SK-MEL-5 (cell line): ENCODE measurements at regions not wholly inside any gene's neighbourhood (a gene's known extent, or its start where the extent isn't known, plus 50 kb on each side); places are given as distances from the start of the nearest gene placed in this dataset.

Experiments
- DNase-seq: peaks from one replicate; pipeline ENCODE4 v3.0.0-alpha.2; 2016; ENCODE audit warnings: low read depth, low spot score
- in situ Hi-C: cut with HindIII; loops from 2 replicates; pipeline ENCODE4 v1.10.0; 2016; ENCODE audit warnings: low sequenced_read_pairs, high pct_unique_total_duplicates, low pct_unique_long_range_greater_than_20kb

GRCh38 chr6:3983778-3984177, 95.2 kb downstream of the FAM217A start:
- in situ Hi-C loops, result loop anchor here (25.0 kb wide), 1 partner anchor 696 kb away; no protein-coding TSS in a partner anchor

GRCh38 chr6:3984494-3984893, 94.4 kb downstream of the FAM217A start:
- DNase-seq, result no peak
- in situ Hi-C loops, result loop anchor here (25.0 kb wide), 1 partner anchor 697 kb away; no protein-coding TSS in a partner anchor

More at GRCh38 chr6:3983778-3984177, 95.2 kb downstream of the FAM217A start:
- no peak for DNase-seq

- DNase-seq, result no peak
- in situ Hi-C loops, result loop anchor here (25.0 kb wide), 1 partner anchor 699 kb away; no protein-coding TSS in a partner anchor
These were observed 92.7 kb downstream of the FAM217A start for GRCh38 chr6:3986241-3986640.

DNA sequence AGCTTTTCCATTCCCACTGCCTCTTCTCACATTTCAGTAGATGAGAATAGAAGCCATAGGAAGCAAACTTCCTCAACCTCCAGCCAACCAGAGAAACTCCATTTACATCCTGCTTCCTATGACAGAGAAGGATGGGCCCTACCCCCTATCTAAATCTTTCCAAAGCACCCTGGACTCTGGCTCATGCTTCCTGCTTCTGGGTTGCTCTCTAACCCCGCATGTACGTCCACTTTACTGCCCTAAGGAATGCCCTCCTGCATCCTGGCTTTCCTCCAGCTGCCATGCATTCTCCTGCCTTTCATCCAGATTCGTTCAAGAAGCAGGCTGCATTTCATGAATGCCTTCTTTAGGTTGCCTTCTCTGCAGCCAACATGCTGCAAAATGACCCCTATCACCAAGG, 91.9 kb downstream of the FAM217A start:
- DNase-seq, result no peak
- in situ Hi-C loops, result loop anchor here (25.0 kb wide), 1 partner anchor 700 kb away; no protein-coding TSS in a partner anchor

GRCh38 chr6:3987576-3987975, 91.4 kb downstream of the FAM217A start:
- no peak for DNase-seq
- in situ Hi-C loops, result loop anchor here (25.0 kb wide), 1 partner anchor 700 kb away; no protein-coding TSS in a partner anchor

- in situ Hi-C loops, result loop anchor here (25.0 kb wide), 1 partner anchor 704 kb away; no protein-coding TSS in a partner anchor
- DNase-seq, result peak; percentile 96
These were observed 88.0 kb downstream of the FAM217A start for GRCh38 chr6:3990692-3991491.

GRCh38 chr6:3991941-3992340, 87.0 kb downstream of the FAM217A start:
- no peak for DNase-seq
- in situ Hi-C loops, result loop anchor here (25.0 kb wide), 1 partner anchor 705 kb away; no protein-coding TSS in a partner anchor

GRCh38 chr6:3996349-3996748, 82.6 kb downstream of the FAM217A start:
- in situ Hi-C loops, result loop anchor here (25.0 kb wide), 1 partner anchor 709 kb away; no protein-coding TSS in a partner anchor
- no peak for DNase-seq

- DNase-seq, result peak; percentile 62
- in situ Hi-C loops, result loop anchor here (25.0 kb wide), 1 partner anchor 710 kb away; no protein-coding TSS in a partner anchor
These were observed 81.7 kb downstream of the FAM217A start for GRCh38 chr6:3997177-3997770.

DNA sequence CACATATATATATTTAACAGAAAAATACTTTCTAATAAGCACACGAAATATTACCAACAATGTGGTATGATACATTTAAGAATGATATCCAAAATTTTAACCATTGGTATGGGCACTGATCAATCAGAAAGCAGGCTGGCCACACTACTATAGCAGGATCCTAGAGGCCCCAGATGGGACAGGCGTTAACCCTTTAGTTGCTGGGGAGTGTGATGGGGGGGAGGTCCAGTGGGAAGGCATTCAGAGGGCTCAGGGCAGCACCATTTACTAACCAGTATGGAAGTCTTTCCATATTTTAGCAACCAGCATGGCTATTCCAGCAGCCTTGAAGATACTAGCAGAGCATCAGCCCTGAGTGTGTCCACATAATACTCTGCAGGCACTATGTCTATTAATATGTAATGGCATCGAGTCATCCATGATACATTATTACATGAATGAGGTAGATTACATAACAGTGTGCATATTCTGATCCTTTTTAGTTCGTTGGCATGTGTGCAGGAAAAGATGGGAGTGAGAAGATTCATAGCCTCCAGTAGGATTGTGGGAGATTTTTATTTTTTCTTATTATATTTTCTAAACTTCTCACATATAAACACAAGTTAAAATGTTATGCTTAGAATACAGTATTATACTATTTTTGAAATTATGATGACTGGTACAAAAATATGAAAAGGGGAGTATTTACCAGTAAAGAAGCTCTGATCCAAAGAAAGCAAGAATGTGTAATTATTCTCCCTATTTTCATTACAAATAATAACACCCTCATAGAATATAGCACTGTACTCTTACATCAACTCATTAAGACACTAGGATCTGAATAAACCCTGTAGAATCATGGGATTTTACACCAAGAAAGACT, 78.9 kb downstream of the FAM217A start:
- no peak for DNase-seq
- in situ Hi-C loops, result loop anchor here (25.0 kb wide), 1 partner anchor 713 kb away; no protein-coding TSS in a partner anchor

- in situ Hi-C loops, result no loop called here
- DNase-seq, result no peak
These were observed 74.7 kb downstream of the FAM217A start for GRCh38 chr6:4004249-4004648.

DNA sequence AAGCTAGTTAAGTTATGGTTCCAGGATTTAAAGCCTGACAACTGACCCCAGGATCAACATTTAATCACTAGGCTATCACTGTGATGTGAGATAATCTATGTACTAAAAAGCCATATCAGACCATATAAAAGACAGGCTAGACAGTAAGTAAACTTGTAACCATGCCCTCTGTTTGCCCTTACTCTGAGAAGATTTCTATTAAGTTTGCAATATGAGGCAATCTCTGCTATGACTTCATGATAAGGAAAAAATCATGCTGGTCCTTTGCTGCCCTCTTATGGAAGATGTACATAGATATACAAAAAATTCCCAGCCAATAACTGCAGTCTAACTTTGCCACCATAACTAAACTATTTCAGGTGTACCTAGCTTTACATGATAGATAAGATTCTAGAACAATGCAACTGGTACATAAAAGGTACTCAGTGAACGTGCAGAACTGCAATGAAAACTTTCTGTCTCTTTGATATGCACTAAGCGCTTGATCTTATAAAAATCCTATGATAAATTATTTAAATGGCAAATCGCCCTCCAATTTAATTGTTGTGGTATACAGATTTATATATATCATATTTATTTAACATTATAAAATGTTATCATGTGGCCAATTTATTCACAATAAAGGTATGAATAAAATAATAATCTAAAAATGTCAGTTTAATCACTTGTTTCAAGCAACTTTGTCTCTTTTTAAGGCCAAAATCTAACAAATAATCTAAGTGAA, 70.5 kb downstream of the FAM217A start:
- in situ Hi-C loops, result no loop called here
- peak; percentile 93 for DNase-seq

DNA sequence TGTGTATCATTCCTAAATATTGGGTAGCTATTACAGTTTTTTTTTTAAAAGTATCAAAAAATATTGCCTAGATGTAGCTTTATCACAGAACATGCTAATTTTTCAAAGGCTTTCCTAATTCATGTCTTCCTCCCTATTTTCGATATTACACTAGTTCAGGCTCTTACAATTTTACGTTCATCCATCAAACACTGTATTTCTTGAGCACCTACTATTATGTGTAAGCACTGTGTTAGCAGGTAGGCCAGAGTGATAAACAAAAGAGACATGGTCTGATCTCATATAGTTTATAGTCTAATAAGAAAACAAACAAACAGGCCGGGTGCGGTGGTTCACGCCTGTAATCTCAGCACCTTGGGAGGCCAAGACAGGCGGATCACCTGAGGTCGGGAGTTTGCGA, 69.5 kb downstream of the FAM217A start:
- DNase-seq, result no peak
- in situ Hi-C loops, result no loop called here

- in situ Hi-C loops, result no loop called here
- no peak for DNase-seq
These were observed 68.9 kb downstream of the FAM217A start for GRCh38 chr6:4010048-4010447.

- in situ Hi-C loops, result no loop called here
- DNase-seq, result no peak
These were observed 68.2 kb downstream of the FAM217A start for GRCh38 chr6:4010689-4011090.

DNA sequence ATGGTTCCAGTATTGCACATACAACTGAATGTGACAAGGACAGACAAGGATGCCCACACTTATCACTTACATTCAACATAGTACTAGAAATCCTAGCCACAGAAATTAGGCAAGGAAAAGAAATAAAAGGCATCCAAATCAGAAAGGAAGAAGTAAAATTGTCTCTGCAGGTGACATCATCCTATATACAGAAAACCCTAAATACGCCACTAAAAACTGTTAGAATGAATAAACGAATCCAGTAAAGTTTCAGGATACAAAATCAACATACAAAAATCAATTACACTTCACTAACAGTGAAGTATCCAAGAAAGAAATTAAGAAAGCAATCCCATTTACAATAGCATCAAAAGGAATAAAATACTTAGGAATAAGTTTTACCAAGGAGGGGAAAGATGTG, 66.1 kb downstream of the FAM217A start:
- in situ Hi-C loops, result no loop called here
- DNase-seq, result no peak
